Nephron progenitor cell (in vitro differentiated cells): ENCODE measurements at regions not wholly inside any gene's neighbourhood (a gene's known extent, or its start where the extent isn't known, plus 50 kb on each side); places are given as distances from the start of the nearest gene placed in this dataset.
A peak's percentile ranks its signal among the peaks of the same experiment; 100 is the strongest.
"Not testable (repeated sequence)": the region's sequence is repeated elsewhere in the genome, so short reads cannot be mapped to it uniquely, and the experiment has no call there.

Source experiments
- DNase-seq: peaks from one replicate; pipeline ENCODE4 v3.0.0; 2021
- H3K27ac Mint-ChIP-seq: 2 replicates; pipeline ENCODE4 v1.8.0; 2021; ENCODE audit warnings: mild to moderate bottlenecking, moderate library complexity, mixed read lengths
- H3K27me3 Mint-ChIP-seq: 2 replicates; pipeline ENCODE4 v1.8.0; 2021; ENCODE audit warnings: mild to moderate bottlenecking, low read depth, mixed read lengths; ENCODE audit not compliant: poor library complexity
- H3K36me3 Mint-ChIP-seq: 2 replicates; pipeline ENCODE4 v1.8.0; 2021; ENCODE audit warnings: low read depth, mixed read lengths
- H3K4me1 Mint-ChIP-seq: 2 replicates; pipeline ENCODE4 v1.8.0; 2021; ENCODE audit warnings: mixed read lengths
- H3K4me3 Mint-ChIP-seq: 2 replicates; pipeline ENCODE4 v1.8.0; 2021; ENCODE audit warnings: mild to moderate bottlenecking, moderate library complexity, mixed read lengths
- H3K9me3 Mint-ChIP-seq: 2 replicates; pipeline ENCODE4 v1.8.0; 2021; ENCODE audit warnings: mild to moderate bottlenecking, moderate library complexity, mixed read lengths
- TF ChIP-seq, protein P1 (sequence below): fragments of 200-600 bp; sonication (generic); IDR thresholded peaks from 2 replicates; pipeline ENCODE4 v1.5.0; 2021; ENCODE audit warnings: antibody characterized with exemption

DNA sequence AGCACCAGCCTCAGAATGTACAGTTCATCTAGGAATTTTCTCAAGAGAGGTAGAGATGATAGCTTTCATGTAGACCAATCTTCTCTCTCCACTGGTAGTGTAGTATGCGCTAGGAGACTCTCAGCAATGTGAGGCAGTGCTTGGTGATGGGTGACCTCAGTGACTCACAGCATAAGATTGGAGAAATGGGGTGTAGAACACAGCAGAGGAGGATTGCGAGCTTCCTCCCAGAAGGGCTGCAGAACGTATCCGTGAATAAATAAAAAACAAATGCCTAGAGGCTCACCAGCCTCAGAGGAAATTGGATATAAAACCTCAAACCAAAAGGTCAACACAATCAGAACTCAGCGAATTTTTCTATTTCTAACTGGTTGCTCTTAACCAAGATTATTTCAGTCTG, 182.9 kb upstream of the RXFP2 start:
- Mint-ChIP-seq H3K27ac (no peak overlapping the region), H3K4me3 (no peak overlapping the region), H3K4me1 (peaks cover 15% of the 10 kb centered on the region), H3K27me3 (peaks cover 5% of the 10 kb centered on the region), H3K36me3 (no peaks in the 10 kb centered on the region), H3K9me3 (no peaks in the 10 kb centered on the region)
- DNase-seq: no peak
- TF ChIP-seq, protein P1, sequence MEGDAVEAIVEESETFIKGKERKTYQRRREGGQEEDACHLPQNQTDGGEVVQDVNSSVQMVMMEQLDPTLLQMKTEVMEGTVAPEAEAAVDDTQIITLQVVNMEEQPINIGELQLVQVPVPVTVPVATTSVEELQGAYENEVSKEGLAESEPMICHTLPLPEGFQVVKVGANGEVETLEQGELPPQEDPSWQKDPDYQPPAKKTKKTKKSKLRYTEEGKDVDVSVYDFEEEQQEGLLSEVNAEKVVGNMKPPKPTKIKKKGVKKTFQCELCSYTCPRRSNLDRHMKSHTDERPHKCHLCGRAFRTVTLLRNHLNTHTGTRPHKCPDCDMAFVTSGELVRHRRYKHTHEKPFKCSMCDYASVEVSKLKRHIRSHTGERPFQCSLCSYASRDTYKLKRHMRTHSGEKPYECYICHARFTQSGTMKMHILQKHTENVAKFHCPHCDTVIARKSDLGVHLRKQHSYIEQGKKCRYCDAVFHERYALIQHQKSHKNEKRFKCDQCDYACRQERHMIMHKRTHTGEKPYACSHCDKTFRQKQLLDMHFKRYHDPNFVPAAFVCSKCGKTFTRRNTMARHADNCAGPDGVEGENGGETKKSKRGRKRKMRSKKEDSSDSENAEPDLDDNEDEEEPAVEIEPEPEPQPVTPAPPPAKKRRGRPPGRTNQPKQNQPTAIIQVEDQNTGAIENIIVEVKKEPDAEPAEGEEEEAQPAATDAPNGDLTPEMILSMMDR: no peak

DNA sequence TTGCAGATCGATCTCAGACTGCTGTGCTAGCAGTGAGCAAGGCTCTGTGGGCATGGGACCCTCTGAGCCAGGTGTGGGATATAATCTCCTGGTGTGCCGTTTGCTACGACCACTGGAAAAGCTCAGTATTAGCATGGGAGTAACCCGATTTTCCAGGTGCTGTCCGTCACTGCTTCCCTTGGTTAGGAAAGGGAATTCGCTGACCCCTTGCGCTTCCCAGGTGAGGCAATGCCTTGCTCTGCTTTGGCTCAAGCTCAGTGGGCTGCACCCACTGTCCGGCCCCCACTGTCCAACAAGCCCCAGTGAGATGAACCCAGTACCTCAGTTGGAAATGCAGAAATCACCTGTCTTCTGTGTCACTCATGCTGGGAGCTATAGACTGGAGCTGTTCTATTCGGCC, 155.1 kb upstream of the RXFP2 start:
- not testable (repeated sequence) for H3K36me3 Mint-ChIP-seq, DNase-seq, H3K4me3 Mint-ChIP-seq, H3K27me3 Mint-ChIP-seq, H3K27ac Mint-ChIP-seq
- Mint-ChIP-seq H3K4me1 (peaks cover 34% of the 10 kb centered on the region), H3K9me3 (peaks cover 51% of the 10 kb centered on the region)

DNA sequence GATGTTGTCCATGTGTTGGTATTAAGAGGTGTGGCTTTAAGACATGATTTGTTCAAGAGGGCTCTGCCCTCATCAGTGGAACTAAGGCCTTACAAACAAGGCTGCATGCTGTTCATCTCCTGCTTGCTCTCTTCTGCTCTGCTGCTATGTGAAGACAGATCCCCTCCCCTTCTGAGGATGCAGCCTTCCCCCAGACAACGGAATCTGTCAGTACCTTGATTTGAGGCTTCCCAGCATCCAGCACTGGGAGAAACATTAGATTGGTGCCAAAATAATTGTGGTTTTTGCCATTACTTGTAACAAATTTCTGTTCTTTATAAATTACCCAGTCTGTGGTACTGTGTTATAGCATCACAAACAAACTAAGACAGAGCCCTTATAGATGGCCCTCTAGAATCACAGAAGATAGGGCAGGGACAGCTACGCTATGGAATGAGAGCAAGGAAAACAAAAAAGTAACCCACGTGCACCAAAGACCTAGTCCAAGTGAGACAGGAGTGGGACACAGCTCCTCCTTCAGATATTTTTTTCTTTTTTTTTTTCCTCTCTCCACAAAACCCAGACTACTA, 151.5 kb upstream of the RXFP2 start:
- no peak for DNase-seq
- Mint-ChIP-seq H3K9me3 (peaks cover 23% of the 10 kb centered on the region), H3K27me3 (no peaks in the 10 kb centered on the region), H3K27ac (no peak overlapping the region), H3K4me1 (peaks cover 46% of the 10 kb centered on the region), H3K4me3 (no peak overlapping the region), H3K36me3 (peaks cover 5% of the 10 kb centered on the region)
- TF ChIP-seq, protein P1: no peak

GRCh38 chr13:31588316-31588715, 151.0 kb upstream of the RXFP2 start:
- Mint-ChIP-seq H3K4me3 (no peak overlapping the region), H3K27ac (no peak overlapping the region), H3K27me3 (no peaks in the 10 kb centered on the region), H3K4me1 (peaks cover 46% of the 10 kb centered on the region), H3K9me3 (peaks cover 18% of the 10 kb centered on the region), H3K36me3 (peaks cover 5% of the 10 kb centered on the region)
- peak; percentile 5 for DNase-seq
- TF ChIP-seq, protein P1: no peak

DNA sequence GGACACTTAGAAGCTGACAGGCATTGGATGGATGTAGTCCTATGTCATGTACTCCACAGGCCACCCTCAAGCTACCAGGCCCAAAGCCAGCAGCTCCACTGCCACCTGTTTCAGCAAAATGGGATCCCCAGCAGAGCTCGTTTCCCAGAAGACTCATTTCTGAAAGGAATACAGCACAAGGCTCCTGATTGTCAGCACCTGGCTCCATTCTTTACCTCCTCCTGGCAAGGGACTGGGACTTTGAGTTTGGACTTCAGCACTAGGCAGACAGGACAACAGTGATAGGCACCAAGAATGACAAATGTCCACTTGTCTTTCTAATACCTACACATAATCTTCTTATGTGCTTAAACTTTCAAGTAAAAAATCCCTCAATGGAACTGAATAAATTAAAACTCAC, 150.4 kb upstream of the RXFP2 start:
- Mint-ChIP-seq H3K36me3 (peaks cover 5% of the 10 kb centered on the region), H3K4me1 (peaks cover 46% of the 10 kb centered on the region), H3K27ac (no peak overlapping the region), H3K9me3 (peaks cover 14% of the 10 kb centered on the region), H3K27me3 (no peaks in the 10 kb centered on the region), H3K4me3 (no peak overlapping the region)
- DNase-seq: no peak
- TF ChIP-seq, protein P1: no peak

DNA sequence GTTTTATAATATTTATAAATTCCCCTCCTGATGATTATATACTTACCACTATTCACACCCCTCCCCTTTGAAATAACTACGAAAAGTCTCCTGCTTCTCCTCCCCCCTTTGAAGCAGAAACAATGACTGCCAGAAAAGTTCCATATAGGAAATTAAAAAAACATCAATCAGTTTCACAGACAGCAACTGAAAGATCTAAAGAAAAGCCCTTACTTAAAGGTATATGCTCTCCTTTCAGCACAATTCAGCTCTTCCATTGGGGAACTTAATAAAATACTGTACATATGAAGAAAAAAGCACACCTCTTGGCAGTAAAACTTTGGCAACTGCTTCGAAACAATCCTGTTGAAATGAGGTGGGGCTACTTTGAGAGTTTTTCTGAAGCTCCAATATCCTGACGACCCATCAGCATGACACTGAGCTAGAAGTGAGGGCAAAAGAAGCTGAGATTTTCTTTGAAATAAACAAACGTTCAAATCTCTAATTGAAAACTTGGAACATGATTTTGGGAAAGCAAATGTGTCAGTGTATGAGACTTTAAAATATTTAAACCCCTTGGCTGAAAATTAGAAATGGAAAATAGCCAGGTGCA, 147.6 kb upstream of the RXFP2 start:
- Mint-ChIP-seq H3K4me1 (peaks cover 36% of the 10 kb centered on the region), H3K27ac (no peak overlapping the region), H3K36me3 (no peaks in the 10 kb centered on the region), H3K27me3 (peaks cover under 1% of the 10 kb centered on the region), H3K4me3 (no peak overlapping the region), H3K9me3 (no peaks in the 10 kb centered on the region)
- TF ChIP-seq, protein P1: no peak
- no peak for DNase-seq
